Lower leg skin (tissue), 3 donors: ENCODE measurements at regions not wholly inside any gene's neighbourhood (a gene's known extent, or its start where the extent isn't known, plus 50 kb on each side); places are given as distances from the start of the nearest gene placed in this dataset.

Experiments
- POLR2A ChIP-seq, 2 donors: fragments of 450-650 bp; IDR thresholded peaks; one replicate each; pipeline ENCODE4 v1.6.1; 2016 to 2017; ENCODE audit warnings: antibody characterized with exemption in 2 of 2, mild to moderate bottlenecking in 1 of 2, moderate library complexity in 1 of 2
- TF ChIP-seq, protein P1 (sequence below), 3 donors: fragments of 450-650 bp; IDR thresholded peaks; one replicate each; pipeline ENCODE4 v1.5.1; 2016; ENCODE audit warnings: antibody characterized with exemption in 3 of 3, mild to moderate bottlenecking in 3 of 3, moderate library complexity in 2 of 3

DNA sequence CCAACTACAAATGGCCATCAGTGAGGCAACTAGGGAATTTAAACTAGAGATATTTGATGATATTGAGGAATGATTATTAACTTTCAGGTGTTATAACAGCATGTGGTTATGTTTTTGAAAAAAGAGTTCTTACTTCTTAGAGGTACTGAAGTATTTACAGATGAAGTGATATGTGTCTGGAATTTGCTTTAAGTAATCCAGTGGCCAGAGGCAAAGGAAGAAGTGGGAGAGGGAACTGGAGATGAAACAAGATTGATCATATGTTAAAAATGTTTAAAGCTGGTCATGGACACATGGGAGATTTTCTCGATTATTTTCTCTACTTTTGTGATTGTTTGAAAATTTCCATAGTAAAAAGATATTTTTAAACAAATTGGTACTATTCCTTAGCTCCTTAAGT lies 53.3 kb upstream of the SLCO2A1 start:
- TF ChIP-seq POLR2A (IDR thresholded peaks at IDR 0.05) = no peak
- TF ChIP-seq, protein P1, sequence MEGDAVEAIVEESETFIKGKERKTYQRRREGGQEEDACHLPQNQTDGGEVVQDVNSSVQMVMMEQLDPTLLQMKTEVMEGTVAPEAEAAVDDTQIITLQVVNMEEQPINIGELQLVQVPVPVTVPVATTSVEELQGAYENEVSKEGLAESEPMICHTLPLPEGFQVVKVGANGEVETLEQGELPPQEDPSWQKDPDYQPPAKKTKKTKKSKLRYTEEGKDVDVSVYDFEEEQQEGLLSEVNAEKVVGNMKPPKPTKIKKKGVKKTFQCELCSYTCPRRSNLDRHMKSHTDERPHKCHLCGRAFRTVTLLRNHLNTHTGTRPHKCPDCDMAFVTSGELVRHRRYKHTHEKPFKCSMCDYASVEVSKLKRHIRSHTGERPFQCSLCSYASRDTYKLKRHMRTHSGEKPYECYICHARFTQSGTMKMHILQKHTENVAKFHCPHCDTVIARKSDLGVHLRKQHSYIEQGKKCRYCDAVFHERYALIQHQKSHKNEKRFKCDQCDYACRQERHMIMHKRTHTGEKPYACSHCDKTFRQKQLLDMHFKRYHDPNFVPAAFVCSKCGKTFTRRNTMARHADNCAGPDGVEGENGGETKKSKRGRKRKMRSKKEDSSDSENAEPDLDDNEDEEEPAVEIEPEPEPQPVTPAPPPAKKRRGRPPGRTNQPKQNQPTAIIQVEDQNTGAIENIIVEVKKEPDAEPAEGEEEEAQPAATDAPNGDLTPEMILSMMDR (IDR thresholded peaks at IDR 0.05) = no peak
